ENCODE measurements at regions not wholly inside any gene's neighbourhood (a gene's known extent, or its start where the extent isn't known, plus 50 kb on each side); places are given as distances from the start of the nearest gene placed in this dataset.

GRCh38 chr2:199646439-199646838, 188.7 kb upstream of the SATB2 start:
- TF ChIP-seq CTCF (IDR thresholded peaks at IDR 0.05; ENCODE audit: borderline replicate concordance, extremely low read depth, low read length, poor library complexity, severe bottlenecking) (no peak), EZH2 (IDR thresholded peaks at IDR 0.05; ENCODE audit: borderline replicate concordance, low read depth, low read length, severe bottlenecking) (no peak)
